ENCODE measurements at regions not wholly inside any gene's neighbourhood (a gene's known extent, or its start where the extent isn't known, plus 50 kb on each side); places are given as distances from the start of the nearest gene placed in this dataset.

- TF ChIP-seq POLR2A (IDR thresholded peaks at IDR 0.05; ENCODE audit: low read length), result no peak
- TF ChIP-seq GATA1 (IDR thresholded peaks at IDR 0.05; ENCODE audit: low read depth, low read length), result no peak
Measured at GRCh38 chr5:109476292-109476691, 66.5 kb upstream of the PJA2 start.

All from erythroblast (primary cell).